Left lung (tissue), 4 donors: ENCODE measurements at regions not wholly inside any gene's neighbourhood (a gene's known extent, or its start where the extent isn't known, plus 50 kb on each side); places are given as distances from the start of the nearest gene placed in this dataset.
"Not testable (repeated sequence)": the region's sequence is repeated elsewhere in the genome, so short reads cannot be mapped to it uniquely, and the experiment has no call there.

Experiments
- ATAC-seq: fragments of 200-7000 bp; cut with Tn5 transposase; one replicate; pipeline ENCODE4 v1.9.1; 2020; ENCODE audit warnings: moderate library complexity
- DNase-seq, 4 donors: peaks; one replicate each; pipeline ENCODE4 v3.0.0-alpha.2; 2013 to 2020
- H3K27ac ChIP-seq, 2 donors: fragments of 200-600 bp; sonication (generic) in 1 of 2; one replicate each; pipeline versions ENCODE4 v1.5.0 to v1.8.0; 2020 to 2021
- H3K27me3 ChIP-seq, 2 donors: fragments of 200-600 bp; sonication (generic) in 1 of 2; one replicate each; pipeline versions ENCODE4 v1.5.0 to v1.8.0; 2020 to 2021
- H3K36me3 ChIP-seq, 2 donors: fragments of 200-600 bp; sonication (generic) in 1 of 2; one replicate each; pipeline versions ENCODE4 v1.5.0 to v1.8.0; 2020 to 2021
- H3K4me1 ChIP-seq, 2 donors: fragments of 200-600 bp; one replicate each; pipeline ENCODE4 v1.8.0; 2021
- H3K4me3 ChIP-seq, 2 donors: fragments of 200-600 bp; sonication (generic) in 1 of 2; one replicate each; pipeline versions ENCODE4 v1.5.0 to v1.8.0; 2020 to 2021; ENCODE audit warnings: mild to moderate bottlenecking in 1 of 2
- H3K9me3 ChIP-seq, 2 donors: fragments of 200-600 bp; sonication (generic) in 1 of 2; one replicate each; pipeline versions ENCODE4 v1.5.0 to v1.8.0; 2020 to 2021
- CTCF ChIP-seq, 2 donors: fragments of 200-600 bp; sonication (generic) in 1 of 2; IDR thresholded peaks; one replicate each; pipeline versions ENCODE4 v1.5.0 to v1.8.0; 2021; ENCODE audit warnings: antibody characterized with exemption in 2 of 2
- intact Hi-C, 2 donors: fragments of 100-400 bp; cut with DNase I; formaldehyde crosslinking; loops; one replicate each; pipeline versions ENCODE4 v1.11.2 to v1.14.2; 2022
- donor health status: DM: no; HTN: yes; CAD: no.
- donor health status: DM: no; HTN: no; CAD: no.

DNA sequence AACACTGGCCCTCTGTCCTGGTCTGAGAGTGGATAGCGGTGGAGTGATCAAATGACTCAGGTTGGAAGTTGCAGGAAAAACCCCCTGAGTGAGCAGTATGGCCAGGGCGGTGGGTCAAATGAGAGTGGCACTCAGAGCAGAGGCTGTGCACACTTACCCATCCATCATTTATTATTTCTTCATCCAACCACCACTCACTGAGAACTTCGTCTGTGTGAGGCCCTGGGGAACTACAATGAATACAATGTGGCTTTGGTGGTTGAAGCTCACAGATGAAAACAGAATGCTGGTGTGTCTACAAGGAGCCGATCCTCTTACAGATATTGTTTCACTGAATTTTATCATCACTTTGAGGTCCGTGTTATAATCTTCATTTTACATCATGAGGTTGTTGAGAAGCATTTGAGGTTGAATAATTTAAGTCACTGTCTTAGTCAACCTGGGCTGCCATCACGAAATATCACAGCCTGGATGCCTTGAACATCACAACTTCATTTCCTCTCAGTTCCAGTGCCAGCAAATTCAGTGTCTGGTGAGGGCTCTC, 73.4 kb upstream of the ID2 start:
- ATAC-seq: no peak
- intact Hi-C loops: no loop called here
- Histone ChIP-seq H3K27ac (no peak overlapping the region), H3K36me3 (no peaks in the 10 kb centered on the region), H3K4me1 (no peaks in the 10 kb centered on the region), H3K4me3 (no peak overlapping the region), H3K9me3 (no peaks in the 10 kb centered on the region), H3K27me3 (no peaks in the 10 kb centered on the region)
- no peak for TF ChIP-seq CTCF (IDR thresholded peaks at IDR 0.05)
- no peak for DNase-seq

- no peak for DNase-seq
- H3K4me3 ChIP-seq: no peak overlapping the region
- ATAC-seq: no peak
- intact Hi-C loops: no loop called here
- no peaks in the 10 kb centered on the region for H3K36me3 ChIP-seq
- no peaks in the 10 kb centered on the region for H3K27me3 ChIP-seq
- H3K27ac ChIP-seq: no peak overlapping the region
- no peaks in the 10 kb centered on the region for H3K4me1 ChIP-seq
- no peak for TF ChIP-seq CTCF (IDR thresholded peaks at IDR 0.05)
- H3K9me3 ChIP-seq: no peaks in the 10 kb centered on the region
These were observed 72.5 kb upstream of the ID2 start for GRCh38 chr2:8609357-8609811.

DNA sequence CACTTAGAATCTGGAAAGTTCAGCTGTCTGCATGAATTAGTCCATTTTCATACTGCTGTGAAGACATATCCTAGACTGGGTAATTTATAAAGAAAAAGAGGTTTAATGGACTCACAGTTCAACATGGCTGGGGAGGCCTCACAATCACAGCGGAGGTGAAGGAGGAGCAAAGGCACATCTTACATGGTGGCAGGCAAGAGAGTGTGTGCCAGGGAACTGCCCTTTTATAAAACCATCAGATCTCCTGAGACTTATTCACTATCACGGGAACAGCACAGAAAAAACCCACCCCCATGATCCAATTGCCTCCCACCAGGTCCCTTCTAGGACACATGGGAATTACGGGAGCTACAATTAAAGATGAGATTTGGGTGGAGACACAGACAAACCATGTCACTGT, 71.1 kb upstream of the ID2 start:
- H3K27me3 ChIP-seq, intact Hi-C loops, H3K36me3 ChIP-seq, DNase-seq, H3K9me3 ChIP-seq, H3K4me1 ChIP-seq, H3K27ac ChIP-seq, H3K4me3 ChIP-seq, ATAC-seq: not testable (repeated sequence)

GRCh38 chr2:8611246-8611645, 70.6 kb upstream of the ID2 start:
- no peaks in the 10 kb centered on the region for H3K27me3 ChIP-seq
- H3K9me3 ChIP-seq: no peaks in the 10 kb centered on the region
- intact Hi-C loops: no loop called here
- H3K4me1 ChIP-seq: no peaks in the 10 kb centered on the region
- H3K4me3 ChIP-seq: no peak overlapping the region
- ATAC-seq (no peak), DNase-seq (no peak)
- H3K36me3 ChIP-seq: no peaks in the 10 kb centered on the region
- no peak overlapping the region for H3K27ac ChIP-seq
- TF ChIP-seq CTCF (IDR thresholded peaks at IDR 0.05): no peak

- DNase-seq (no peak), ATAC-seq (no peak)
- intact Hi-C loops: no loop called here
- Histone ChIP-seq H3K4me1 (no peaks in the 10 kb centered on the region), H3K27me3 (no peaks in the 10 kb centered on the region), H3K36me3 (no peaks in the 10 kb centered on the region), H3K27ac (no peak overlapping the region), H3K9me3 (no peaks in the 10 kb centered on the region), H3K4me3 (no peak overlapping the region)
- TF ChIP-seq CTCF (IDR thresholded peaks at IDR 0.05): no peak
These were observed 70.2 kb upstream of the ID2 start for GRCh38 chr2:8611700-8612099.

GRCh38 chr2:8612734-8613179, 69.1 kb upstream of the ID2 start:
- intact Hi-C loops: no loop called here
- H3K4me3 ChIP-seq: no peak overlapping the region
- no peak for DNase-seq
- H3K27ac ChIP-seq: no peak overlapping the region
- H3K4me1 ChIP-seq: no peaks in the 10 kb centered on the region
- ATAC-seq: no peak
- no peaks in the 10 kb centered on the region for H3K27me3 ChIP-seq
- H3K9me3 ChIP-seq: no peaks in the 10 kb centered on the region
- no peak for TF ChIP-seq CTCF (IDR thresholded peaks at IDR 0.05)
- H3K36me3 ChIP-seq: no peaks in the 10 kb centered on the region

DNA sequence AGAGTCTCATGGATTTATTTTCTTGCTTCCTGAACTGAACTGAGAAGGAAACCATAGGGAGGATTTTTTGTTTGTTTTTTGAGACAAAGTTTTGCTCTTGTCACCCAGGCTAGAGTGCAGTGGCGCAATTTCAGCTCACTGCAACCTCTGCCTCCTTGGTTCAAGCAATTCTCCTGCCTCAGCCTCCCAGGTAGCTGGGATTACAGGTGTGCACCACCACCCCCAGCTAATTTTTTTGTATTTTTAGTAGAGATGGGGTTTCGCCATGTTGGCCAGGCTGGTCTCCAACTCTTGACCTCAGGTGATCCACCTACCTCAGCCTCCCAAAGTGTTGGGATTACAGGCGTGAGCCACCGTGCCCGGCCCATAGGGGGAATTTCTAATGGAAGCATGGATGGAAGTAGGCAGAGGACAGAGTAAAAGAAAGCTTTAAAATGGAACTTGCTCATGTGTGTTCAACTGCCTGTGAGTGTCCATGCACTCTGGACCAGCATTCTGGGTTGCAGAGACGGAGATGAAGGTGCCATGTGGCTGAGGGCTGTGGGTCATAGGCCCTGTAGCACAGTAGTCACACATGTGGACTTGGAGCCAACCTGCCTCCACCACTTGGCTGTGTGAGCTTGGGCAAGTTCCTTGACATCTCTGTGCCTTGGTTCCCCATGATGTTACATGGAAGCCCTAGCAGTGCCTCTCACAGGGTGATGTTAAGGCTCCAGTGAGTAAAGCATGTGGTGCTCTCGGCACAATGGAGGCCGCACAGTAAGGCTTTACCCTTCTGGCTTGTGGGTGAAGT, 68.5 kb upstream of the ID2 start:
- H3K27me3 ChIP-seq, H3K9me3 ChIP-seq, H3K36me3 ChIP-seq, ATAC-seq, DNase-seq, intact Hi-C loops, H3K4me1 ChIP-seq, H3K27ac ChIP-seq, H3K4me3 ChIP-seq: not testable (repeated sequence)
